H9 (cell line): ENCODE measurements at regions not wholly inside any gene's neighbourhood (a gene's known extent, or its start where the extent isn't known, plus 50 kb on each side); places are given as distances from the start of the nearest gene placed in this dataset.

Experiments used
- DNase-seq: peaks from one replicate; pipeline ENCODE4 v3.0.0-alpha.2; 2017
- H2AFZ ChIP-seq: one replicate; pipeline ENCODE4 v1.6.1; 2013; ENCODE audit warnings: mild to moderate bottlenecking, low read length, control low read depth, moderate library complexity
- H2AK5ac ChIP-seq: 2 replicates; pipeline ENCODE4 v1.6.1; 2013; ENCODE audit warnings: low read length, control low read depth, mixed read lengths; ENCODE audit not compliant: insufficient read length
- H2BK120ac ChIP-seq: one replicate; pipeline ENCODE4 v1.6.1; 2013; ENCODE audit warnings: low read depth, mild to moderate bottlenecking, low read length, control low read depth, inconsistent platforms; ENCODE audit not compliant: poor library complexity, severe bottlenecking
- H2BK12ac ChIP-seq: 2 replicates; pipeline ENCODE4 v1.6.1; 2013; ENCODE audit warnings: low read length, control low read depth, mixed read lengths, low read depth; ENCODE audit not compliant: insufficient read length
- H2BK15ac ChIP-seq: 2 replicates; pipeline ENCODE4 v1.6.1; 2013; ENCODE audit warnings: low read depth, low read length, control low read depth
- H2BK20ac ChIP-seq: one replicate; pipeline ENCODE4 v1.6.1; 2013; ENCODE audit warnings: low read depth, mild to moderate bottlenecking, low read length, control low read depth, inconsistent platforms; ENCODE audit not compliant: poor library complexity, severe bottlenecking
- H2BK5ac ChIP-seq: 2 replicates; pipeline ENCODE4 v1.6.1; 2013; ENCODE audit warnings: low read length, control low read depth, mixed read lengths; ENCODE audit not compliant: insufficient read length
- H3K14ac ChIP-seq: 2 replicates; pipeline ENCODE4 v1.6.1; 2013; ENCODE audit warnings: low read length, control low read depth; ENCODE audit not compliant: insufficient read depth
- H3K18ac ChIP-seq: 2 replicates; pipeline ENCODE4 v1.6.1; 2013; ENCODE audit warnings: low read depth, mild to moderate bottlenecking, mixed read lengths, low read length, control low read depth; ENCODE audit not compliant: insufficient read length
- H3K23ac ChIP-seq: 2 replicates; pipeline ENCODE4 v1.6.1; 2013; ENCODE audit warnings: low read length, control low read depth, mixed read lengths, low read depth; ENCODE audit not compliant: insufficient read length
- H3K23me2 ChIP-seq: 2 replicates; pipeline ENCODE4 v1.6.1; 2013; ENCODE audit warnings: low read depth, mild to moderate bottlenecking, mixed read lengths, low read length, control low read depth; ENCODE audit not compliant: insufficient read length, poor library complexity, severe bottlenecking
- H3K27ac ChIP-seq: 2 replicates; pipeline ENCODE4 v1.5.1; 2013; ENCODE audit warnings: low read length, control low read depth, mixed read lengths, low read depth; ENCODE audit not compliant: insufficient read length
- H3K27me3 ChIP-seq: 2 replicates; pipeline ENCODE4 v1.6.1; 2013; ENCODE audit warnings: low read length, control low read depth, inconsistent platforms; ENCODE audit not compliant: insufficient read depth
- H3K4ac ChIP-seq: 2 replicates; pipeline ENCODE4 v1.6.1; 2013; ENCODE audit warnings: low read depth, mild to moderate bottlenecking, control low read depth, inconsistent platforms, low read length, moderate library complexity
- H3K4me1 ChIP-seq: 2 replicates; pipeline ENCODE4 v1.6.1; 2013; ENCODE audit warnings: low read length, control low read depth, inconsistent platforms; ENCODE audit not compliant: insufficient read depth
- H3K4me2 ChIP-seq: 2 replicates; pipeline ENCODE4 v1.6.1; 2013; ENCODE audit warnings: low read length, control low read depth, mixed read lengths; ENCODE audit not compliant: insufficient read length, insufficient read depth
- H3K56ac ChIP-seq: 2 replicates; pipeline ENCODE4 v1.6.1; 2013; ENCODE audit warnings: low read depth, mild to moderate bottlenecking, mixed read lengths, low read length, control low read depth; ENCODE audit not compliant: insufficient read length
- H3K79me1 ChIP-seq: 2 replicates; pipeline ENCODE4 v1.6.1; 2013; ENCODE audit warnings: low read depth, mild to moderate bottlenecking, moderate library complexity, low read length, control low read depth, inconsistent platforms; ENCODE audit not compliant: insufficient read depth, poor library complexity, severe bottlenecking
- H3K79me2 ChIP-seq: 2 replicates; pipeline ENCODE4 v1.6.1; 2013; ENCODE audit warnings: low read length, control low read depth, inconsistent platforms; ENCODE audit not compliant: insufficient read depth
- H3K9ac ChIP-seq: 2 replicates; pipeline ENCODE4 v1.6.1; 2013; ENCODE audit warnings: low read length, control low read depth, mixed read lengths; ENCODE audit not compliant: insufficient read length; ENCODE audit errors: extremely low read depth
- H3K9me3 ChIP-seq: one replicate; pipeline ENCODE4 v1.6.1; 2013; ENCODE audit warnings: low read depth, low read length, inconsistent platforms; ENCODE audit not compliant: control insufficient read depth
- H3T11ph ChIP-seq: one replicate; pipeline ENCODE4 v1.6.1; 2013; ENCODE audit warnings: mild to moderate bottlenecking, low read length, control low read depth, inconsistent platforms
- H4K20me1 ChIP-seq: one replicate; pipeline ENCODE4 v1.6.1; 2013; ENCODE audit not compliant: control insufficient read depth, insufficient read length, insufficient read depth
- H4K5ac ChIP-seq: 2 replicates; pipeline ENCODE4 v1.6.1; 2013; ENCODE audit warnings: low read depth, mild to moderate bottlenecking, mixed read lengths, low read length, control low read depth; ENCODE audit not compliant: insufficient read length
- H4K8ac ChIP-seq: replicated peaks from 2 replicates; pipeline ENCODE4 v1.6.1; 2013; ENCODE audit warnings: low read length, control low read depth, mixed read lengths, low read depth; ENCODE audit not compliant: insufficient read length
- H4K91ac ChIP-seq: 2 replicates; pipeline ENCODE4 v1.6.1; 2013; ENCODE audit warnings: low read depth, mild to moderate bottlenecking, moderate library complexity, mixed read lengths, low read length, control low read depth; ENCODE audit not compliant: insufficient read length
- H3K27ac Mint-ChIP-seq, 3 experiments: 2 replicates in 2 of 3; 3 replicates in 1 of 3; pipeline ENCODE4 v1.8.0; 2020 to 2021; ENCODE audit warnings: mixed read lengths in 3 of 3, mild to moderate bottlenecking in 1 of 3, moderate library complexity in 1 of 3
- H3K27me3 Mint-ChIP-seq: 2 replicates; pipeline ENCODE4 v1.8.0; 2021; ENCODE audit warnings: low read depth, mild to moderate bottlenecking, moderate library complexity, mixed read lengths
- H3K36me3 Mint-ChIP-seq, 3 experiments: 2 replicates in 2 of 3; 3 replicates in 1 of 3; pipeline ENCODE4 v1.8.0; 2020 to 2021; ENCODE audit warnings: low read depth in 3 of 3, mixed read lengths in 3 of 3; ENCODE audit not compliant: insufficient read depth in 1 of 3
- H3K4me1 Mint-ChIP-seq, 2 experiments: 2 replicates each; pipeline ENCODE4 v1.8.0; 2020; ENCODE audit warnings: mixed read lengths in 2 of 2
- H3K4me3 Mint-ChIP-seq, 2 experiments: 2 replicates in 1 of 2; 3 replicates in 1 of 2; pipeline ENCODE4 v1.8.0; 2020 to 2021; ENCODE audit warnings: mild to moderate bottlenecking in 2 of 2, mixed read lengths in 2 of 2, moderate library complexity in 1 of 2
- H3K9me3 Mint-ChIP-seq, 2 experiments: 2 replicates in 1 of 2; 3 replicates in 1 of 2; pipeline ENCODE4 v1.8.0; 2020; ENCODE audit warnings: mild to moderate bottlenecking in 2 of 2, mixed read lengths in 2 of 2, moderate library complexity in 1 of 2
- CTCF ChIP-seq: fragments of 200-600 bp; sonication (generic); conservative IDR thresholded peaks from 3 replicates; pipeline ENCODE4 v1.8.0; 2021; ENCODE audit warnings: antibody characterized with exemption, mild to moderate bottlenecking
- WGBS: extraction: QIAGEN DNeasy Blood & Tissue Kit; methylation state at CpG from one replicate; pipeline ENCODE4 v1.1.7; 2013; ENCODE audit warnings: missing lambda C conversion rate, low lambda C conversion rate, mixed read lengths; ENCODE audit not compliant: insufficient read length; ENCODE audit errors: extremely low coverage; 5-methylcytosine and 5-hydroxymethylcytosine counted together

DNA sequence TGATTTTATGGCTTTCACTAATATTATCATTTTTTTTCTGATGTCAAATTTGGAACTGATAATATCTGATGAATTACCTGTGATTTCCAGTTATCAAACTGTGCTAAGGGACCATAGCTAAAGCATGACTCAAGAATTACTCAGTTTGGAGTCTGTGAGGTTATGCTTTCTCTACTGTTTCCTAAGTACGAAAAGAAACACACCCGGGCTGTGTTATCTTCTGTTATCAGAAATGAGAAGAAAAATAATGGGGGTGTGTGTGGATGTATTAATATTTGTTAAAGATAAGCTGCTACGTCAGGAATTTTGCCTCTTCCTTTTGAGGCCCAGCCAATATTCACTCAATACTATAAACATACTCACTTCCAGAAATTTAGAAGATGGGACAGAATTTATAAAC, 1401.9 kb upstream of the FLRT2 start:
- no peak overlapping the region for H3K4ac ChIP-seq
- H2AFZ ChIP-seq = no peak overlapping the region
- H3K14ac ChIP-seq = no peak overlapping the region
- H3K18ac ChIP-seq = no peak overlapping the region
- no peak overlapping the region for H3K27ac ChIP-seq
- H3K4me1 Mint-ChIP-seq = no peaks in the 10 kb centered on the region
- no peak overlapping the region for H4K5ac ChIP-seq
- no peak overlapping the region for H4K91ac ChIP-seq
- H2BK20ac ChIP-seq = no peak overlapping the region
- no peak overlapping the region for H3K4me2 ChIP-seq
- H2AK5ac ChIP-seq = no peak overlapping the region
- H3K79me1 ChIP-seq = no peaks in the 10 kb centered on the region
- H2BK5ac ChIP-seq = no peak overlapping the region
- no peak overlapping the region for H2BK12ac ChIP-seq
- peaks cover 0 to under 1% of the 10 kb centered on the region in 2 experiments; a peak in 1 of 5 replicates for H3K9me3 Mint-ChIP-seq
- H3K27ac Mint-ChIP-seq = no peak overlapping the region
- H3K36me3 Mint-ChIP-seq = peaks cover 0 to under 1% (median 0%) of the 10 kb centered on the region in 3 experiments; a peak in 1 of 7 replicates
- no peak overlapping the region for H3K4me3 Mint-ChIP-seq
- H2BK15ac ChIP-seq = no peak overlapping the region
- H3T11ph ChIP-seq = no peak overlapping the region
- no peak overlapping the region for H3K9ac ChIP-seq
- H3K27me3 Mint-ChIP-seq = no peaks in the 10 kb centered on the region
- H3K56ac ChIP-seq = no peak overlapping the region
- H2BK120ac ChIP-seq = no peak overlapping the region
- H3K9me3 ChIP-seq = no peaks in the 10 kb centered on the region
- WGBS = no CpG with 5 or more reads among the region's 3 CpGs
- no peak for TF ChIP-seq CTCF
- H3K23ac ChIP-seq = no peak overlapping the region
- H3K27me3 ChIP-seq = no peaks in the 10 kb centered on the region
- H4K20me1 ChIP-seq = no peaks in the 10 kb centered on the region
- H3K79me2 ChIP-seq = no peaks in the 10 kb centered on the region
- DNase-seq = no peak
- H3K4me1 ChIP-seq = no peaks in the 10 kb centered on the region
- H4K8ac ChIP-seq = no peak overlapping the region
- no peaks in the 10 kb centered on the region for H3K23me2 ChIP-seq
